Activated naive CD8-positive, alpha-beta T cell treated with anti-CD3 and anti-CD28 coated beads, Interleukin-2, amount 50 U/mL, for 24 hours (primary cell): ENCODE measurements at regions not wholly inside any gene's neighbourhood (a gene's known extent, or its start where the extent isn't known, plus 50 kb on each side); places are given as distances from the start of the nearest gene placed in this dataset.

Experiments
- ATAC-seq: fragments of 150-1000 bp; cut with Tn5 transposase; one replicate; pipeline ENCODE4 v1.10.0; 2021
- DNase-seq: peaks from one replicate; pipeline ENCODE4 v3.0.0; 2021
- H3K27ac Mint-ChIP-seq: one replicate; pipeline ENCODE4 v1.8.0; 2021; ENCODE audit warnings: mild to moderate bottlenecking, mixed read lengths
- H3K27me3 Mint-ChIP-seq: one replicate; pipeline ENCODE4 v1.8.0; 2021; ENCODE audit warnings: mixed read lengths
- H3K36me3 Mint-ChIP-seq: one replicate; pipeline ENCODE4 v1.8.0; 2021; ENCODE audit warnings: low read depth, mixed read lengths
- H3K4me1 Mint-ChIP-seq: one replicate; pipeline ENCODE4 v1.8.0; 2021; ENCODE audit warnings: mixed read lengths
- H3K4me3 Mint-ChIP-seq: one replicate; pipeline ENCODE4 v1.8.0; 2021; ENCODE audit warnings: mild to moderate bottlenecking, moderate library complexity, mixed read lengths
- H3K9me3 Mint-ChIP-seq: one replicate; pipeline ENCODE4 v1.8.0; 2021; ENCODE audit warnings: mixed read lengths

- ATAC-seq (no peak), DNase-seq (no peak)
- Mint-ChIP-seq H3K36me3 (peaks cover 3% of the 10 kb centered on the region), H3K27ac (no peak overlapping the region), H3K4me3 (no peak overlapping the region), H3K9me3 (peaks cover 5% of the 10 kb centered on the region), H3K4me1 (no peaks in the 10 kb centered on the region), H3K27me3 (peaks cover 10% of the 10 kb centered on the region)
Measured at GRCh38 chr17:6196355-6196754, 126.2 kb downstream of the WSCD1 start.

DNA sequence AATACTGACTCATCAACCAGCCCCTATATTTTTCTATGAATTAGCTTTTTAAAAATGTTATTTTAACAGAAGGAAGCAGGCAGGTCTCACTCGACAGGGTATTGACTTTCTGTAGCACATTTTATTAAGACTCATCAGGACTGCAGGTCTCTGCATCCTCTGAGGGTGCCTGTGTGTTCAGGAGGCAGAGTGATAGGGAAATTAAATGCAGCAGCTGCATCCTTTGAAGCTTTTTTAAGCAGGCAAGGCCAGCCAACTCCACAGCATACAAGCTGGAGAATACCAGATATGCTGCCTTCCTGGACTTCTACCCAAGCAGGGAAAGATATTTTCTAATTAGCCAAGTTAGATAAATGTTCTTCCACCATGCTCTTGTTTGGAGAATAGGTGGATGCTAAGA, 124.9 kb downstream of the WSCD1 start:
- no peak overlapping the region for H3K4me3 Mint-ChIP-seq
- peaks cover 3% of the 10 kb centered on the region for H3K36me3 Mint-ChIP-seq
- H3K27me3 Mint-ChIP-seq, result peaks cover 3% of the 10 kb centered on the region
- no peak overlapping the region for H3K27ac Mint-ChIP-seq
- no peak for ATAC-seq
- H3K9me3 Mint-ChIP-seq, result peaks cover 5% of the 10 kb centered on the region
- no peaks in the 10 kb centered on the region for H3K4me1 Mint-ChIP-seq
- no peak for DNase-seq

DNA sequence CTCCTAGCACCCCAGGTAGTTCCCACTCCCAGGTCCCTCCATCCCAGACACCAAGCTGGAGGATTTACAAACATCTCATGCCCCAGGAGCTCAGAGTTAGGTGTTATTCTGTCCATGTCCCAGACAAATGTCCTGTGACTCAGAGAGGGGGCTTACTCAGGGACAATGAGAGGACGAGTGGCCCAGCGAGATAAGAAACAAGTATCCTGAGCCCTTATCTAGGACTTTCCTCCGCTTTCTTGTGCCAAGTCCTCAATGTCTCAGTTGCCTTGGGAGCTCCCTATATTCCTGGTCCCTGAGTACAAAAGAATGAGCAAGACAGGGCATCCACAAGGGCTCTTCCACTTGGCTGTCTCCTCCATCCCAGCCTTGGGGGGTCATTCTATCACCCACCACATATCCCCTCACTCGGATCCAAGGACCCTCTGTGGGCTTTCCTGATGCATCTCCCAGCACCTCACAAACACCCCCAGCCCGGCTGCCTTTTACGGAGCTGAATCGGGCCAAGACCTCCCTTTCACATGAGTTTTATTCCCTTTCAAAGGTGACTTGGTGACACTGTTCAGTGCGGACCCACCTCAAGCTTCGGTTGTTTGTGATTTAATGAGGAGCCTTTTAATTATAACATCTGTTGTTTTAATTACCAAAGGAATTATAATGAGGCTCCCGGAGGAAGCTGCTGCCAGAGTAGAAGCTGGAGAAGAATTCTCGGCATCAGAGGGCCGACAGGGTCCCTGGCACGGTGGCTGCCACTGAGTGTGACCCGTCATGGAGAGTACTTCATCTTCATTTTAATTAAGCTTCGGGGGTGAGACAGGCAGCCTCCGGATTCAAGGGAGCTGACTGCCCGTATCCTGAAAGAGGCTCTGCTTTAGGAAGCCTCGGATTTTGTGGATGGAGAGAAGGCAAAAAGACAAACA, 121.5 kb downstream of the WSCD1 start:
- Mint-ChIP-seq H3K27me3 (peaks cover 6% of the 10 kb centered on the region), H3K27ac (no peak overlapping the region)
- DNase-seq, result no peak

GRCh38 chr17:6187836-6188235, 117.7 kb downstream of the WSCD1 start:
- H3K27ac Mint-ChIP-seq, result no peak overlapping the region
- no peak overlapping the region for H3K4me3 Mint-ChIP-seq
- no peaks in the 10 kb centered on the region for H3K9me3 Mint-ChIP-seq
- ATAC-seq (no peak), DNase-seq (no peak)
- H3K4me1 Mint-ChIP-seq, result no peaks in the 10 kb centered on the region
- H3K27me3 Mint-ChIP-seq, result peaks cover 6% of the 10 kb centered on the region
- no peaks in the 10 kb centered on the region for H3K36me3 Mint-ChIP-seq

More for the DNA sequence above, 121.5 kb downstream of the WSCD1 start:
- Mint-ChIP-seq H3K4me3 (no peak overlapping the region), H3K4me1 (no peaks in the 10 kb centered on the region), H3K9me3 (peaks cover 5% of the 10 kb centered on the region), H3K36me3 (peaks cover 3% of the 10 kb centered on the region)
- ATAC-seq, result no peak

GRCh38 chr17:6186998-6187397, 116.8 kb downstream of the WSCD1 start:
- H3K27ac Mint-ChIP-seq, result no peak overlapping the region
- H3K4me1 Mint-ChIP-seq, result no peaks in the 10 kb centered on the region
- ATAC-seq (no peak), DNase-seq (no peak)
- no peak overlapping the region for H3K4me3 Mint-ChIP-seq
- H3K36me3 Mint-ChIP-seq, result no peaks in the 10 kb centered on the region
- H3K27me3 Mint-ChIP-seq, result peaks cover 9% of the 10 kb centered on the region
- no peaks in the 10 kb centered on the region for H3K9me3 Mint-ChIP-seq

DNA sequence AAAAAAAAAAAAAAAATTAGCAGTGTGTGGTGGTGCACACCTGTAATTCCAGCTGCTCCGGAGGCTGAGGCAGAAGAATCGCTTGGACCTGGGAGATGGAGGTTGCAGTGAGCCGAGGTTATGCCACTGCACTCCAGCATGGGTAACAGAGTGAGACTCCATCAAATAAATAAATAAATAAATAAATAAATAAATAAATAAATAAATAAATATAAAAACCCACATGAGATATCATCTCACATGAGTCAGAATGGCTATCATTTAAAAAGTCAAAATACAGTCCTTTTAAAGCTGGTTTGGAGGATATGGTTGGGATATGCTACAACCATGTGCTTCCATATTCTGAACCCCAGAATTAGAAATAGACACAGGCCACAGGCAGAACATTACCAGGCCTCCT, 114.3 kb downstream of the WSCD1 start:
- DNase-seq, result no peak
- Mint-ChIP-seq H3K4me1 (no peaks in the 10 kb centered on the region), H3K4me3 (no peak overlapping the region), H3K27ac (no peak overlapping the region), H3K9me3 (no peaks in the 10 kb centered on the region), H3K27me3 (peaks cover 21% of the 10 kb centered on the region), H3K36me3 (no peaks in the 10 kb centered on the region)
- ATAC-seq, result no peak

DNA sequence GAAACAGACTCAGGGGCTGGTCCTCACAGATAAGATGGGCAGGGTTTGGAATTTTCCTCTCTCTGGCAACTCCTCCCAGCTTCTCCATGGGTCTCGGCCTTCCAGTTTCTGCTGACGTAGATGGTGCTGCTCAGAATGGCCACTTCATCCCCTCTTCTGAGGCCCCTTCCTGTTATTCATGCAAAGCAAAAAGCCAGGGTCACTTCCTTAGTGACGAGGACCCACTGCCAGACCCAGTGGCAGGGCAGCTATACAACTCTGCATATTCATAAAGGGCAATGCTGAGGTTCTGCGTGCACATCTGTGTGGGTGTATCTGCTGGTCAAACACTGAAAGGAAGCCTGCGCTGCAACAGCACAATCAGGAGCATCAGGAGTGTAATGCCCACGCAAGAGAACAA, 108.8 kb downstream of the WSCD1 start:
- Mint-ChIP-seq H3K27ac (no peak overlapping the region), H3K9me3 (no peaks in the 10 kb centered on the region), H3K4me1 (no peaks in the 10 kb centered on the region), H3K4me3 (no peak overlapping the region), H3K27me3 (peaks cover 19% of the 10 kb centered on the region), H3K36me3 (no peaks in the 10 kb centered on the region)
- DNase-seq (no peak), ATAC-seq (no peak)

GRCh38 chr17:6177941-6178694, 107.9 kb downstream of the WSCD1 start:
- Mint-ChIP-seq H3K9me3 (no peaks in the 10 kb centered on the region), H3K36me3 (no peaks in the 10 kb centered on the region), H3K4me1 (no peaks in the 10 kb centered on the region), H3K27me3 (peaks cover 19% of the 10 kb centered on the region), H3K4me3 (no peak overlapping the region), H3K27ac (no peak overlapping the region)
- ATAC-seq (no peak), DNase-seq (no peak)
